ENCODE measurements at regions not wholly inside any gene's neighbourhood (a gene's known extent, or its start where the extent isn't known, plus 50 kb on each side); places are given as distances from the start of the nearest gene placed in this dataset.
"Not testable (repeated sequence)": the region's sequence is repeated elsewhere in the genome, so short reads cannot be mapped to it uniquely, and the experiment has no call there.

- FAIRE-seq (no peak), DNase-seq (ENCODE audit: low spot score in 2 of 2) (no peak)
These were observed 383.0 kb downstream of the SLITRK1 start for GRCh38 chr13:83499286-83499685.

- FAIRE-seq (no peak), DNase-seq (ENCODE audit: low spot score in 2 of 2) (no peak)
These were observed 383.6 kb downstream of the SLITRK1 start for GRCh38 chr13:83498481-83499190.

- FAIRE-seq (no peak), DNase-seq (ENCODE audit: low spot score in 2 of 2) (no peak)
These were observed 384.2 kb downstream of the SLITRK1 start for GRCh38 chr13:83498045-83498444.

GRCh38 chr13:83496501-83496900 is 385.8 kb downstream of the SLITRK1 start:
- FAIRE-seq (no peak), DNase-seq (ENCODE audit: low spot score in 2 of 2) (no peak)

- FAIRE-seq: no peak
These were observed 397.2 kb downstream of the SLITRK1 start for GRCh38 chr13:83485101-83485500.

GRCh38 chr13:83471011-83471410 is 411.3 kb downstream of the SLITRK1 start:
- no peak for FAIRE-seq
- DNase-seq (ENCODE audit: low spot score in 2 of 2): no peak

More at GRCh38 chr13:83485101-83485500, 397.2 kb downstream of the SLITRK1 start:
- no peak for DNase-seq (ENCODE audit: low spot score in 2 of 2)

- DNase-seq (ENCODE audit: low spot score in 2 of 2): no peak
- FAIRE-seq: no peak
These were observed 412.0 kb downstream of the SLITRK1 start for GRCh38 chr13:83470133-83470797.

- FAIRE-seq (no peak), DNase-seq (ENCODE audit: low spot score in 2 of 2) (no peak)
These were observed 428.6 kb downstream of the SLITRK1 start for GRCh38 chr13:83453723-83454122.

- no peak for FAIRE-seq
These were observed 429.0 kb downstream of the SLITRK1 start for GRCh38 chr13:83453300-83453699.

GRCh38 chr13:83452292-83452950 is 429.9 kb downstream of the SLITRK1 start:
- DNase-seq (ENCODE audit: low spot score in 2 of 2) (no peak), FAIRE-seq (no peak)

More at GRCh38 chr13:83453300-83453699, 429.0 kb downstream of the SLITRK1 start:
- no peak for DNase-seq (ENCODE audit: low spot score in 2 of 2)

- FAIRE-seq: no peak
These were observed 431.7 kb downstream of the SLITRK1 start for GRCh38 chr13:83450591-83450990.

GRCh38 chr13:83449668-83450395 is 432.4 kb downstream of the SLITRK1 start:
- DNase-seq (ENCODE audit: low spot score in 2 of 2) (no peak), FAIRE-seq (no peak)

More at GRCh38 chr13:83450591-83450990, 431.7 kb downstream of the SLITRK1 start:
- DNase-seq (ENCODE audit: low spot score in 2 of 2): no peak

GRCh38 chr13:83440465-83440864 is 441.8 kb downstream of the SLITRK1 start:
- DNase-seq (ENCODE audit: low spot score in 2 of 2) (no peak), FAIRE-seq (no peak)

- FAIRE-seq; DNase-seq (ENCODE audit: low spot score in 2 of 2): not testable (repeated sequence)
These were observed 442.8 kb downstream of the SLITRK1 start for GRCh38 chr13:83439464-83439863.

- FAIRE-seq (no peak), DNase-seq (ENCODE audit: low spot score in 2 of 2) (no peak)
These were observed 458.4 kb downstream of the SLITRK1 start for GRCh38 chr13:83423861-83424260.

- FAIRE-seq: no peak
- DNase-seq (ENCODE audit: low spot score in 2 of 2): no peak
These were observed 458.9 kb downstream of the SLITRK1 start for GRCh38 chr13:83423381-83423780.

- no peak for FAIRE-seq
- no peak for DNase-seq (ENCODE audit: low spot score in 2 of 2)
These were observed 467.9 kb downstream of the SLITRK1 start for GRCh38 chr13:83414393-83414792.

- no peak for FAIRE-seq
- DNase-seq (ENCODE audit: low spot score in 2 of 2): no peak
These were observed 495.7 kb downstream of the SLITRK1 start for GRCh38 chr13:83386609-83387008.

GRCh38 chr13:83378908-83379307 is 503.4 kb downstream of the SLITRK1 start:
- FAIRE-seq (no peak), DNase-seq (ENCODE audit: low spot score in 2 of 2) (no peak)

GRCh38 chr13:83377491-83377890 is 504.8 kb downstream of the SLITRK1 start:
- no peak for DNase-seq (ENCODE audit: low spot score in 2 of 2)
- FAIRE-seq: no peak

GRCh38 chr13:83372786-83373185 is 509.5 kb downstream of the SLITRK1 start:
- DNase-seq (ENCODE audit: low spot score in 2 of 2): no peak
- FAIRE-seq: no peak

All from frontal cortex (tissue), 3 donors.